HEK293 (cell line): ENCODE measurements at regions not wholly inside any gene's neighbourhood (a gene's known extent, or its start where the extent isn't known, plus 50 kb on each side); places are given as distances from the start of the nearest gene placed in this dataset.

Source experiments
- CTCF ChIP-seq: fragments of 450-650 bp; formaldehyde crosslinking; IDR thresholded peaks from 2 replicates; pipeline ENCODE4 v1.5.1; 2016; ENCODE audit warnings: missing biosample characterization, missing genetic modification characterization
- SP2 ChIP-seq: fragments of 450-650 bp; formaldehyde crosslinking; IDR thresholded peaks from 2 replicates; pipeline ENCODE4 v1.5.1; 2016; ENCODE audit warnings: missing biosample characterization, missing genetic modification characterization
- TCF7L2 ChIP-seq: IDR thresholded peaks from 2 replicates; pipeline ENCODE4 v1.6.1; 2011; ENCODE audit warnings: low read depth, mild to moderate bottlenecking, inconsistent platforms, low read length, moderate library complexity, borderline replicate concordance

- TF ChIP-seq SP2 (tag by site-specific recombination) (no peak), CTCF (tag by site-specific recombination) (no peak), TCF7L2 (no peak)
Measured at GRCh38 chr4:79235095-79235494, 90.8 kb downstream of the NAA11 start.
